Caco-2 (cell line): ENCODE measurements at regions not wholly inside any gene's neighbourhood (a gene's known extent, or its start where the extent isn't known, plus 50 kb on each side); places are given as distances from the start of the nearest gene placed in this dataset.

ENCODE experiments used
- BruUV-seq: library from RNA; stranded (reverse); fragments of 400-500 nt; replicated peaks from 2 replicates; lab custom pipeline; 2021; lab: Mats Ljungman, UMichigan
- CTCF ChIA-PET: fragments of 300-600 bp; sonication (Branson Sonifier 250); formaldehyde crosslinking; loops from one replicate; lab custom pipeline; 2022; ENCODE audit warnings: antibody characterized with exemption; lab: Charles Lee
- POLR2A ChIA-PET: fragments of 300-600 bp; sonication (Branson Sonifier 250); formaldehyde crosslinking; loops from one replicate; lab custom pipeline; 2022; ENCODE audit warnings: antibody characterized with exemption; lab: Charles Lee
- DNase-seq, 2 experiments: peaks; one replicate each; pipeline versions ENCODE4 v3.0.0 to v3.0.0-alpha.2; 2020 to 2022
- H3K27me3 ChIP-seq: replicated peaks from 2 replicates; pipeline ENCODE4 v1.6.0; 2011; ENCODE audit warnings: low read length; ENCODE audit not compliant: control insufficient read depth, insufficient read depth
- H3K36me3 ChIP-seq: 2 replicates; pipeline ENCODE4 v1.5.1; 2011; ENCODE audit warnings: low read length; ENCODE audit not compliant: control insufficient read depth, insufficient read depth
- H3K4me1 ChIP-seq: fragments of 250-450 bp; sonication (Bioruptor Pico); 2 replicates; pipeline ENCODE4 v1.5.1; 2020; ENCODE audit warnings: mild to moderate bottlenecking
- H3K4me3 ChIP-seq: 2 replicates; pipeline ENCODE4 v1.5.1; 2011; ENCODE audit warnings: low read depth, mild to moderate bottlenecking, control low read depth, low read length
- H3K9me3 ChIP-seq: fragments of 250-450 bp; sonication (Bioruptor Pico); 2 replicates; pipeline ENCODE4 v1.5.1; 2020; ENCODE audit warnings: mild to moderate bottlenecking, moderate library complexity
- H3K27ac Mint-ChIP-seq: one replicate; pipeline ENCODE4 v1.8.0; 2022; ENCODE audit warnings: mixed read lengths; ENCODE audit not compliant: unreplicated experiment
- H3K27me3 Mint-ChIP-seq: one replicate; pipeline ENCODE4 v1.8.0; 2022; ENCODE audit warnings: mixed read lengths; ENCODE audit not compliant: insufficient read depth, unreplicated experiment
- H3K36me3 Mint-ChIP-seq: one replicate; pipeline ENCODE4 v1.8.0; 2022; ENCODE audit warnings: mild to moderate bottlenecking, mixed read lengths; ENCODE audit not compliant: insufficient read depth, unreplicated experiment
- H3K4me1 Mint-ChIP-seq: one replicate; pipeline ENCODE4 v1.8.0; 2022; ENCODE audit warnings: low read depth, mixed read lengths; ENCODE audit not compliant: unreplicated experiment
- H3K4me3 Mint-ChIP-seq: one replicate; pipeline ENCODE4 v1.8.0; 2022; ENCODE audit warnings: mild to moderate bottlenecking, moderate library complexity, mixed read lengths; ENCODE audit not compliant: unreplicated experiment
- H3K9me3 Mint-ChIP-seq: one replicate; pipeline ENCODE4 v1.8.0; 2022; ENCODE audit warnings: mixed read lengths; ENCODE audit not compliant: unreplicated experiment
- intact Hi-C: fragments of 100-400 bp; cut with micrococcal nuclease; formaldehyde crosslinking; loops from one replicate; pipeline ENCODE4 v1.10.0; 2022; ENCODE audit not compliant: unreplicated experiment
- TF ChIP-seq, protein P1 (sequence below), 2 experiments: fragments of 200-600 bp in 1 of 2; IDR thresholded peaks; 1 replicate in 1 of 2; 2 replicates in 1 of 2; pipeline versions ENCODE4 v1.5.1 to v1.8.0; 2011 to 2022; ENCODE audit warnings: antibody characterized with exemption in 1 of 2, control low read depth in 1 of 2, inconsistent platforms in 1 of 2, low read depth in 1 of 2, low read length in 1 of 2, mild to moderate bottlenecking in 1 of 2, moderate library complexity in 1 of 2; ENCODE audit not compliant: insufficient read depth in 1 of 2, severe bottlenecking in 1 of 2, unreplicated experiment in 1 of 2

DNA sequence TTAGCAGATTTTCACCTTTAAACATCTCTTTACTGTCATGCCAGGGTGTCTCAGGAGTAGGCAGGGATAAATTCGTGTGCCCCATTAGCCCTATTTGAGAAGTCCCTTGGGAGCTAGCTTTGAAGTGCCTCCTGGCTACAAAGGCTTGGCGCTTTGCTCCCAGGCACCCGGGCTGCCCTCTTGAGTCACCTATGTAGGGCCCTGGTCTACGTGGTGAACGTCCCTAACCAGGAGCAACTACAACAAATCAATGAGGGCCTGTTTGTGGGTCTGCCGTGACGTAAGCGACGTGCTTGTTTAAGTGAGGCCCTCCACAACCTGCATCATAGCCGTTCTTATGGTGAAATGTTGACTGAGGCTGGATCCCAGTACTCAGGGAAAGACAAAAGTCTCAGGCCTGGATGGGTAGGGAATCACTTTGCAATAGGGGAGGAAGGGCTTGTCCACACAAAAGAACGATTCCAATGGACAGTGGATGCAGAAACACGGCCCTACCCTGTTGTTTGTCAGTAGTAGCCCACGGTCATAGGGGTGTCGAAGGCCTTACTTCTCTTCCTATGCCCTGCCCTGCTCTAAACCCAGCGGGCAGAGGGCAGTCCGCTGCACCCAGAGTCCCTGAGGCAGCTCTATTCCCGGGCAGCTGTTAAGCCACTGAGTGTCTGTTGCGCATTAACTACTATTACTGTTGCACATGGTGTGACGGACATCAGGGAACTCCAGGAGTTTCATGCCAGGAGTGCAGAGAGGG lies 93.9 kb downstream of the INHBB start:
- peaks cover 16% of the 10 kb centered on the region for H3K4me1 ChIP-seq
- peaks cover 35% of the 10 kb centered on the region for H3K4me1 Mint-ChIP-seq
- no peak overlapping the region for H3K4me3 Mint-ChIP-seq
- H3K9me3 ChIP-seq: no peaks in the 10 kb centered on the region
- TF ChIP-seq, protein P1, sequence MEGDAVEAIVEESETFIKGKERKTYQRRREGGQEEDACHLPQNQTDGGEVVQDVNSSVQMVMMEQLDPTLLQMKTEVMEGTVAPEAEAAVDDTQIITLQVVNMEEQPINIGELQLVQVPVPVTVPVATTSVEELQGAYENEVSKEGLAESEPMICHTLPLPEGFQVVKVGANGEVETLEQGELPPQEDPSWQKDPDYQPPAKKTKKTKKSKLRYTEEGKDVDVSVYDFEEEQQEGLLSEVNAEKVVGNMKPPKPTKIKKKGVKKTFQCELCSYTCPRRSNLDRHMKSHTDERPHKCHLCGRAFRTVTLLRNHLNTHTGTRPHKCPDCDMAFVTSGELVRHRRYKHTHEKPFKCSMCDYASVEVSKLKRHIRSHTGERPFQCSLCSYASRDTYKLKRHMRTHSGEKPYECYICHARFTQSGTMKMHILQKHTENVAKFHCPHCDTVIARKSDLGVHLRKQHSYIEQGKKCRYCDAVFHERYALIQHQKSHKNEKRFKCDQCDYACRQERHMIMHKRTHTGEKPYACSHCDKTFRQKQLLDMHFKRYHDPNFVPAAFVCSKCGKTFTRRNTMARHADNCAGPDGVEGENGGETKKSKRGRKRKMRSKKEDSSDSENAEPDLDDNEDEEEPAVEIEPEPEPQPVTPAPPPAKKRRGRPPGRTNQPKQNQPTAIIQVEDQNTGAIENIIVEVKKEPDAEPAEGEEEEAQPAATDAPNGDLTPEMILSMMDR (IDR thresholded peaks at IDR 0.05; ENCODE audit: insufficient read depth in 1 of 2, low read depth in 1 of 2, low read length in 1 of 2, severe bottlenecking in 1 of 2, unreplicated experiment in 1 of 2): no peak
- no peaks in the 10 kb centered on the region for H3K36me3 ChIP-seq
- no peaks in the 10 kb centered on the region for H3K9me3 Mint-ChIP-seq
- no peaks in the 10 kb centered on the region for H3K27me3 Mint-ChIP-seq
- H3K27ac Mint-ChIP-seq: no peak overlapping the region
- CTCF ChIA-PET: no interaction called here
- intact Hi-C loops: no loop called here
- H3K27me3 ChIP-seq: no peaks in the 10 kb centered on the region
- POLR2A ChIA-PET: interaction anchor here (0.5 kb wide), 1 partner anchor 97 kb away, joined by 3 read pairs; no protein-coding TSS in a partner anchor
- BruUV-seq: no TSS peak
- H3K4me3 ChIP-seq: no peak overlapping the region
- no peak for DNase-seq
- no peaks in the 10 kb centered on the region for H3K36me3 Mint-ChIP-seq

DNA sequence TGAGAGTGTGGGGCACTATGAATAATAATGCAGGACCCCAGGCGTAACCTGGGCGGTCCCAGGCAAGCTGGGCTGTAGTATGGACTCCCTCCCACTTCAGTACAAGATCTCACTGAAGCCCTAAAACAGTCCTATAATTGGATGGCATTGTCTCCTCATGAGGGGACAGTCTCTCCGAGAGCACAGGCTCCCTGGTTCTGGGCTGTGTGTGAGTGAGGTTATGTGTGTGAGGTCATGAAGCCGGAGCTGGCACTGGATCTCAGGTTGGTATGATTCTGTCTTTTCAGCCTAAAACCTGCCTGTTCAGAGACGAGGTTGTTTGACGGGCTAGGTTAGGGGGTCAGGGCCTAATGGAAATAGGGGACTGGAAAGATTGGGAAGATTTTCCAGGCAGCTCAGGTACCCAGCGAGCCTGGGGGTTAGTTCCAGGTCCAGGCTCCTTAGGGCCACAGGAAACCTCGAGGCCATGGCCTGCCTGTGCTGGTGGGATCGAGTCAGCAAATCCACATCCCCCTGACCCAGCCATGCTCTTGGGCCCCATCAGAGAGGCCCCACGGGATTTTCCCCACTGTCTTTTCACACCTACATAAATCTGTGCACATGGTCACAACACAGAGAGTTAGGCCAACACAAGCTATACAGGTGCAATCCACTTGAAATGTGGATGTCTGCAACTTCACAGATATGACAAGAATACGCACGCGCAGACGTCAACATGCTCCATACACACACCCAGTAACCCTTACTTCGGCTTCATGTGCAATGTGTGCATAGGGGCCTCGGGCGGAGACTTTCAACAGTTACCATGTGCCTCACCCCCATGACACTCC lies 94.8 kb downstream of the INHBB start:
- Mint-ChIP-seq H3K4me1 (peaks cover 35% of the 10 kb centered on the region), H3K9me3 (no peaks in the 10 kb centered on the region), H3K27me3 (no peaks in the 10 kb centered on the region), H3K27ac (no peak overlapping the region), H3K4me3 (no peak overlapping the region), H3K36me3 (no peaks in the 10 kb centered on the region)
- intact Hi-C loops: no loop called here
- H3K4me1 ChIP-seq: peaks cover 16% of the 10 kb centered on the region
- no peaks in the 10 kb centered on the region for H3K9me3 ChIP-seq
- H3K36me3 ChIP-seq: no peaks in the 10 kb centered on the region
- TF ChIP-seq, protein P1 (IDR thresholded peaks at IDR 0.05; ENCODE audit: insufficient read depth in 1 of 2, low read depth in 1 of 2, low read length in 1 of 2, severe bottlenecking in 1 of 2, unreplicated experiment in 1 of 2): no peak
- POLR2A ChIA-PET: no interaction called here
- no peaks in the 10 kb centered on the region for H3K27me3 ChIP-seq
- no peak overlapping the region for H3K4me3 ChIP-seq
- DNase-seq: no peak
- CTCF ChIA-PET: interaction anchor here (0.8 to 1.8 kb wide), 2 partner anchors 25 to 37 kb away, joined by 3 to 6 read pairs; no protein-coding TSS in a partner anchor
- BruUV-seq: no TSS peak

DNA sequence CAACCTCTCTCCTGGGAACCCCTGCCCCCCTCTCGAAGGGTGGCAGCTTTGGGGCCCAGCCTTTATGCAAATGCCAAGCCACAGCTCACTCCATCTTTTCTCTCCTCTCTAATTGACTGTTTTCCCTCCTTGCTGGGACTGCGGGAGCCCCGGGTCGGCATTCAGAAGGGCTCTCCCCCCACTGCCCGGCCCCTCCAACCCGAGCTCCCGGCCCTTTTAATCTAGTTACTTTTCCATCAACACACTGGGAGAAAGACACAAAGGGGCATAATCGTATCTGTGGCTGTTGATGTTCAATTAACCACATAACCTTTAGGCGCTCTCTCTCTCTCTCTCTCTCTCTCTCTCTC lies 95.4 kb downstream of the INHBB start:
- Histone ChIP-seq H3K27me3 (no peaks in the 10 kb centered on the region), H3K4me3 (no peak overlapping the region), H3K36me3 (no peaks in the 10 kb centered on the region), H3K9me3 (no peaks in the 10 kb centered on the region), H3K4me1 (peaks cover 16% of the 10 kb centered on the region)
- Mint-ChIP-seq H3K4me3 (no peak overlapping the region), H3K36me3 (no peaks in the 10 kb centered on the region), H3K9me3 (no peaks in the 10 kb centered on the region), H3K27me3 (no peaks in the 10 kb centered on the region), H3K4me1 (peaks cover 35% of the 10 kb centered on the region), H3K27ac (no peak overlapping the region)
- DNase-seq: no peak
- CTCF ChIA-PET: interaction anchor here (0.8 to 1.8 kb wide), 3 partner anchors 24 to 98 kb away, joined by 3 to 6 read pairs (median 5); no protein-coding TSS in a partner anchor
- TF ChIP-seq, protein P1 (IDR thresholded peaks at IDR 0.05; ENCODE audit: insufficient read depth in 1 of 2, low read depth in 1 of 2, low read length in 1 of 2, severe bottlenecking in 1 of 2, unreplicated experiment in 1 of 2): no peak
- intact Hi-C loops: no loop called here
- BruUV-seq: no TSS peak
- POLR2A ChIA-PET: no interaction called here
